ENCODE measurements at regions not wholly inside any gene's neighbourhood (a gene's known extent, or its start where the extent isn't known, plus 50 kb on each side); places are given as distances from the start of the nearest gene placed in this dataset.

DNA sequence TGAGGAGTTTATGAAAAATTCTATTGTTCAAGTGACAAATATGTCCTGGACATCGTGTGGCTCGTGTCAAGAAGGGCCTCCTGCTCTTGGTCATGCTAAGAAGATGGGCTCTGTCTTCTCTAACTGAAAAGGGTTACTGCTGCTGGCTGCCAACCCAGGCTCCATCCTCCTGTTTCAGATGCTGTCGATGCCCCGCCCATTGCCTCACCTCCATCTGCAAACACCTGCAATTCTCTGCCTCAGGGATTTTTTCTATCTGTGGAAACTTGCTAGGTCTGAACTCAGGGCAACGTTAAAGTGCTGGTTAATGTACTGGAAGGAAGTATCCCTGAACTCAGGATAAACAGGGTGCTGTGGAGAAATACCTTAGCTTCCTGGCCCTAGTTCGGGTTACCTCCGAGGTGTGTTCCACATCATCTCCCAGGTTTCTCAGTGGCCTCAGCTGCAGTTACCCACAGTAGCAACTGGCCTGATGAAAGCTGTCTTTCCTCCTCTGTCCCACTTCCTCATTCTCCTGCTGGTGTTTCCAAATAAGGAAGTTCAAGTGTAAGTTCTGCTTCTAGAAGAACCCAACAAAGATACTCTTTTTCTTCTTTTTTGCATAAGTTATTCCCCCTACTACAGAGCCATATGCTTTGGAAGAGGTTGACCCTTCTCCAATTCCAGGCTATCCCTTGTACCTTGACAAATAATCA is 151.7 kb upstream of the SMIM23 start:
- H3K4me1 Mint-ChIP-seq = no peaks in the 10 kb centered on the region
- H3K27me3 Mint-ChIP-seq (ENCODE audit: low read depth in 2 of 2) = peaks cover 34 to 61% of the 10 kb centered on the region in 2 donors
- intact Hi-C loops (cut with micrococcal nuclease) = no loop called here
- DNase-seq (no peak), ATAC-seq (no peak)
- H3K27ac Mint-ChIP-seq = no peak overlapping the region
- H3K36me3 ChIP-seq (ENCODE audit: control insufficient read depth, insufficient read depth, low read length) = no peaks in the 10 kb centered on the region
- peaks cover 2% of the 10 kb centered on the region for H3K4me1 ChIP-seq (ENCODE audit: control insufficient read depth, insufficient read depth, low read length)
- H3K9me3 Mint-ChIP-seq = no peaks in the 10 kb centered on the region
- no peak overlapping the region for H3K4me3 Mint-ChIP-seq
- H3K27ac ChIP-seq (ENCODE audit: low read length) = no peak overlapping the region
- no peaks in the 10 kb centered on the region for H3K9me3 ChIP-seq (ENCODE audit: control insufficient read depth, insufficient read depth, low read length)
- H3K27me3 ChIP-seq (ENCODE audit: control insufficient read depth, insufficient read depth, low read length) = peaks cover 8% of the 10 kb centered on the region
- no peak overlapping the region for H3K4me3 ChIP-seq (ENCODE audit: low read length)
- WGBS (ENCODE audit: insufficient coverage) = 41% methylated on average over 7 of the region's 7 CpGs
- H3K36me3 Mint-ChIP-seq = no peaks in the 10 kb centered on the region
- no peak for TF ChIP-seq CTCF (IDR thresholded peaks at IDR 0.05)

DNA sequence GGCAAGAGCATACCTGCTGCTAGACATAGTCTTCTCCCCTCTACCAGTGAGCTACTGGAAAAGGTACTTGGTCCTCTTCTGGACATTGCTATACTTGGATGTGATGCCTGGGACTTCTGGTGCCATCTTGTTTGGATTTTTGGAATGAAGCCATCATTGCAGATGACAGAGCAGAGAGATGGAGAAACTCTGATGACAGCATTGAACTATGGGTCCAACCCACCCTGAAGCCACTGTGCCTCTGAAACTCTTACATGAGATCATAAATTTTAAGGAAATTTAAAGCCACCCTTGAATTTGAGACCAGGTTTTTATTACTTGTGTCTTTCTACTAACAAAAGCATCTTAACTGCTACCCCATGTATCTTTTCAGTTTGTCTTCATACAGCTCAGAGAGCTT is 151.1 kb upstream of the SMIM23 start:
- peaks cover 32 to 63% of the 10 kb centered on the region in 2 donors for H3K27me3 Mint-ChIP-seq (ENCODE audit: low read depth in 2 of 2)
- H3K27ac Mint-ChIP-seq = no peak overlapping the region
- H3K9me3 Mint-ChIP-seq = no peaks in the 10 kb centered on the region
- no peak overlapping the region for H3K4me3 Mint-ChIP-seq
- Histone ChIP-seq H3K27ac (ENCODE audit: low read length) (no peak overlapping the region), H3K27me3 (ENCODE audit: control insufficient read depth, insufficient read depth, low read length) (peaks cover 8% of the 10 kb centered on the region), H3K4me1 (ENCODE audit: control insufficient read depth, insufficient read depth, low read length) (peaks cover 2% of the 10 kb centered on the region), H3K4me3 (ENCODE audit: low read length) (no peak overlapping the region), H3K9me3 (ENCODE audit: control insufficient read depth, insufficient read depth, low read length) (no peaks in the 10 kb centered on the region), H3K36me3 (ENCODE audit: control insufficient read depth, insufficient read depth, low read length) (no peaks in the 10 kb centered on the region)
- H3K36me3 Mint-ChIP-seq = no peaks in the 10 kb centered on the region
- intact Hi-C loops (cut with micrococcal nuclease) = no loop called here
- TF ChIP-seq CTCF (IDR thresholded peaks at IDR 0.05) = no peak
- ATAC-seq (no peak), DNase-seq (no peak)
- no peaks in the 10 kb centered on the region for H3K4me1 Mint-ChIP-seq

DNA sequence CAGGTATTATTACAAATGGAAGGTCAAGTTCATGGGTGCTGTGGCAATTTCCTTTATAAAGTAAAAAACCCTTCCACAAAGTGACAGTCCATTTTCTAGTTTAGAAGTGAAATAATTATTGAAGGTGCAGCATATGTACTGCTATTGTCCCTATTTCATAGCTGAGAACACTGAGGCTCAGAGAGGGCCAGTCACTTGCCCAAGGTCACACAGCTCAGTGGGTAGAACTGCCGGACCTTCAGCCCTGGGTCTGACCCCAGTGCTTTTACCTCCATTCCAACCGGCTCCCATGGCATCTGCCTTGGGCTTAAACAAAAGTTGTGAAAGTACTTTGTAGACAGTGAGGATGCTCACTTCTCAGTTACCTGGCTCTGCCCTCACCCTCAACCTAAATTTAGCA is 150.6 kb upstream of the SMIM23 start:
- no peaks in the 10 kb centered on the region for H3K9me3 Mint-ChIP-seq

More for the DNA sequence above, 150.6 kb upstream of the SMIM23 start:
- WGBS (ENCODE audit: insufficient coverage) = 95% methylated on average over 2 of the region's 2 CpGs
- Mint-ChIP-seq H3K4me1 (no peaks in the 10 kb centered on the region), H3K27me3 (ENCODE audit: low read depth in 2 of 2) (peaks cover 30 to 64% of the 10 kb centered on the region in 2 donors), H3K27ac (no peak overlapping the region), H3K36me3 (no peaks in the 10 kb centered on the region), H3K4me3 (no peak overlapping the region)
- no peaks in the 10 kb centered on the region for H3K9me3 ChIP-seq (ENCODE audit: control insufficient read depth, insufficient read depth, low read length)
- H3K4me1 ChIP-seq (ENCODE audit: control insufficient read depth, insufficient read depth, low read length) = peaks cover 2% of the 10 kb centered on the region
- intact Hi-C loops (cut with micrococcal nuclease) = no loop called here
- no peak overlapping the region for H3K27ac ChIP-seq (ENCODE audit: low read length)
- ATAC-seq = no peak
- no peak overlapping the region for H3K4me3 ChIP-seq (ENCODE audit: low read length)
- no peak for DNase-seq
- no peak for TF ChIP-seq CTCF (IDR thresholded peaks at IDR 0.05)
- no peaks in the 10 kb centered on the region for H3K36me3 ChIP-seq (ENCODE audit: control insufficient read depth, insufficient read depth, low read length)
- H3K27me3 ChIP-seq (ENCODE audit: control insufficient read depth, insufficient read depth, low read length) = peaks cover 5% of the 10 kb centered on the region
